ENCODE measurements at regions not wholly inside any gene's neighbourhood (a gene's known extent, or its start where the extent isn't known, plus 50 kb on each side); places are given as distances from the start of the nearest gene placed in this dataset.

GRCh38 chr9:31807574-31808256 lies 576.7 kb upstream of the ACO1 start:
- Histone ChIP-seq H3K36me3 (ENCODE audit: control insufficient read depth, insufficient read depth, low read length) (no peaks in the 10 kb centered on the region), H3K9me3 (ENCODE audit: control insufficient read depth, low read length) (no peaks in the 10 kb centered on the region), H3K4me1 (ENCODE audit: control insufficient read depth, insufficient read depth, low read length) (no peaks in the 10 kb centered on the region), H3K4me3 (ENCODE audit: insufficient read depth, low read depth, low read length) (no peak overlapping the region), H3K27me3 (ENCODE audit: control insufficient read depth, insufficient read depth, low read length, poor library complexity, severe bottlenecking) (no peaks in the 10 kb centered on the region), H3K27ac (ENCODE audit: insufficient read depth, low read depth, low read length, poor library complexity, severe bottlenecking) (no peak overlapping the region)
- WGBS, 2 experiments, result 82 to 87% methylated on average over 17 of the region's 17 CpGs

DNA sequence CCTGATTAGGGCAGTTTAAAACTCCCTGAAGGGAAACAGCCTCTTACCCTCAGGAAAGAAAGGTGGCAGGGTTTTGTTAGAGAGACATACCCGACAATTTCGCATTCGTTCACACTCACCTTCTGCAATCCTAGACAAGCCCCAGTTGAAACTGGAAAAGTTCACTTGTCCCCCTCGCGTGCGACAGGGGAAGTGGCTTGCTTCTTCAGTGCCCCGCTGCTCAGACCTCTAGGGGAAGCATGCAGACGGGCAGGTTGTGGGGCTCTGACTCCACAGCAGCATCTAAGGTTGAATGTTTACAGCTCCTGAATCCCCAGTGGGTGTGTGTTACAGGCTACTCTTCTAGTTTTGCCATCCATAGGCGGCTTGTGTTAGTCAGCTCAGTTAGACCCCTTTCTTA lies 575.7 kb upstream of the ACO1 start:
- Histone ChIP-seq H3K4me3 (ENCODE audit: insufficient read depth, low read depth, low read length) (no peak overlapping the region), H3K27ac (ENCODE audit: insufficient read depth, low read depth, low read length, poor library complexity, severe bottlenecking) (no peak overlapping the region), H3K9me3 (ENCODE audit: control insufficient read depth, low read length) (no peaks in the 10 kb centered on the region), H3K27me3 (ENCODE audit: control insufficient read depth, insufficient read depth, low read length, poor library complexity, severe bottlenecking) (no peaks in the 10 kb centered on the region), H3K4me1 (ENCODE audit: control insufficient read depth, insufficient read depth, low read length) (no peaks in the 10 kb centered on the region), H3K36me3 (ENCODE audit: control insufficient read depth, insufficient read depth, low read length) (no peaks in the 10 kb centered on the region)
- WGBS, 2 experiments, result 93 to 94% methylated on average over 9 of the region's 9 CpGs

- WGBS, 2 experiments, result 93 to 95% methylated on average over 4 of the region's 4 CpGs
- Histone ChIP-seq H3K27ac (ENCODE audit: insufficient read depth, low read depth, low read length, poor library complexity, severe bottlenecking) (no peak overlapping the region), H3K4me3 (ENCODE audit: insufficient read depth, low read depth, low read length) (no peak overlapping the region), H3K36me3 (ENCODE audit: control insufficient read depth, insufficient read depth, low read length) (no peaks in the 10 kb centered on the region), H3K27me3 (ENCODE audit: control insufficient read depth, insufficient read depth, low read length, poor library complexity, severe bottlenecking) (no peaks in the 10 kb centered on the region), H3K9me3 (ENCODE audit: control insufficient read depth, low read length) (no peaks in the 10 kb centered on the region), H3K4me1 (ENCODE audit: control insufficient read depth, insufficient read depth, low read length) (no peaks in the 10 kb centered on the region)
These were observed 564.0 kb upstream of the ACO1 start for GRCh38 chr9:31820426-31820825.

- Histone ChIP-seq H3K4me3 (ENCODE audit: insufficient read depth, low read depth, low read length) (no peak overlapping the region), H3K27ac (ENCODE audit: insufficient read depth, low read depth, low read length, poor library complexity, severe bottlenecking) (no peak overlapping the region), H3K4me1 (ENCODE audit: control insufficient read depth, insufficient read depth, low read length) (no peaks in the 10 kb centered on the region), H3K27me3 (ENCODE audit: control insufficient read depth, insufficient read depth, low read length, poor library complexity, severe bottlenecking) (no peaks in the 10 kb centered on the region), H3K36me3 (ENCODE audit: control insufficient read depth, insufficient read depth, low read length) (no peaks in the 10 kb centered on the region), H3K9me3 (ENCODE audit: control insufficient read depth, low read length) (no peaks in the 10 kb centered on the region)
- 82 to 83% methylated on average over 5 to 6 of the region's 6 CpGs for WGBS, 2 experiments
These were observed 562.9 kb upstream of the ACO1 start for GRCh38 chr9:31821583-31821982.

DNA sequence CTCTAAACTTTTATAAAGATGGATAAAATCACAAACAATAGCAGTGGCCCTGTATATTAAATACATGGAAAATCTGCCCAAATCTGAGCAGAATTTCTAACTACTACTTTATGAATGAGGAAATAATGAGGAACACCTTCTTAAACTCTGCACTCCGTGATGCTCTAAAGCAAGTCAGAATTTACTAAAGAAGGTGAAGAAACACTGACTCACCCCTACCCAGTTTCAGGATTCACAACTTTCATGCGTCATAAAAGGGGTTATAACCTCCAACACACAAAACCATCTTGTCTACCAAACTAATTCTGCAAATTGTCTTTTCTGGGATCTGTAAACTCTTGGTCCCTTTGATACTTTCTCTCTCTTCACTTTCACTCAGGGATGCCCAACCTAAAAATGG lies 561.1 kb upstream of the ACO1 start:
- 59 to 71% methylated on average over 2 of the region's 2 CpGs for WGBS, 2 experiments
- no peak overlapping the region for H3K4me3 ChIP-seq (ENCODE audit: insufficient read depth, low read depth, low read length)
- no peak overlapping the region for H3K27ac ChIP-seq (ENCODE audit: insufficient read depth, low read depth, low read length, poor library complexity, severe bottlenecking)
- H3K27me3 ChIP-seq (ENCODE audit: control insufficient read depth, insufficient read depth, low read length, poor library complexity, severe bottlenecking), result no peaks in the 10 kb centered on the region
- H3K36me3 ChIP-seq (ENCODE audit: control insufficient read depth, insufficient read depth, low read length), result no peaks in the 10 kb centered on the region
- no peaks in the 10 kb centered on the region for H3K9me3 ChIP-seq (ENCODE audit: control insufficient read depth, low read length)
- H3K4me1 ChIP-seq (ENCODE audit: control insufficient read depth, insufficient read depth, low read length), result no peaks in the 10 kb centered on the region

GRCh38 chr9:31824860-31825259 lies 559.6 kb upstream of the ACO1 start:
- Histone ChIP-seq H3K4me1 (ENCODE audit: control insufficient read depth, insufficient read depth, low read length) (no peaks in the 10 kb centered on the region), H3K27ac (ENCODE audit: insufficient read depth, low read depth, low read length, poor library complexity, severe bottlenecking) (no peak overlapping the region), H3K36me3 (ENCODE audit: control insufficient read depth, insufficient read depth, low read length) (no peaks in the 10 kb centered on the region), H3K4me3 (ENCODE audit: insufficient read depth, low read depth, low read length) (no peak overlapping the region), H3K9me3 (ENCODE audit: control insufficient read depth, low read length) (no peaks in the 10 kb centered on the region), H3K27me3 (ENCODE audit: control insufficient read depth, insufficient read depth, low read length, poor library complexity, severe bottlenecking) (no peaks in the 10 kb centered on the region)
- WGBS, 2 experiments, result 95% methylated on average over 2 of the region's 2 CpGs

DNA sequence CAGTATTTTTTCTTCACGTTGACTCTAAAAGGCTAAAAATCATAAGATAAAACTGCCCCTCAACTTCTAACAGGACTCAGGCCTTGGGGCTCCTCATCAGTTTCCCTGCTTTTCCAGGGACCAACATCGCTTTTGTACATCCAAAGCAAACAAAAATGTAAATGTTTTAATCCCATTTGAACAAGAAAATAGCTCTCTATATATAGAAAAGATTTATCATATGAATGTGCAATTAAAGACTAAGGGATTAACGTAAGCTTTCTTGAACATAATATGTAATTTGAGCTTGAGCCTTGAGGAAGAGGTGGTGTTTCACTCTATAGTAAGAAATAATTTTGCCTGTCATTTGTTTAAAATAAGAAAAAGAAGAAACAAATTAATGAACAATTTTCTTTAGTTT lies 547.2 kb upstream of the ACO1 start:
- WGBS, 2 experiments, result 84 to 89% methylated on average over 1 to 2 of the region's 3 CpGs
- no peaks in the 10 kb centered on the region for H3K9me3 ChIP-seq (ENCODE audit: control insufficient read depth, low read length)
- no peak overlapping the region for H3K27ac ChIP-seq (ENCODE audit: insufficient read depth, low read depth, low read length, poor library complexity, severe bottlenecking)
- no peak overlapping the region for H3K4me3 ChIP-seq (ENCODE audit: insufficient read depth, low read depth, low read length)
- H3K36me3 ChIP-seq (ENCODE audit: control insufficient read depth, insufficient read depth, low read length), result no peaks in the 10 kb centered on the region
- H3K27me3 ChIP-seq (ENCODE audit: control insufficient read depth, insufficient read depth, low read length, poor library complexity, severe bottlenecking), result no peaks in the 10 kb centered on the region
- no peaks in the 10 kb centered on the region for H3K4me1 ChIP-seq (ENCODE audit: control insufficient read depth, insufficient read depth, low read length)

GRCh38 chr9:31839273-31839672 lies 545.2 kb upstream of the ACO1 start:
- Histone ChIP-seq H3K27me3 (ENCODE audit: control insufficient read depth, insufficient read depth, low read length, poor library complexity, severe bottlenecking) (no peaks in the 10 kb centered on the region), H3K36me3 (ENCODE audit: control insufficient read depth, insufficient read depth, low read length) (no peaks in the 10 kb centered on the region), H3K27ac (ENCODE audit: insufficient read depth, low read depth, low read length, poor library complexity, severe bottlenecking) (no peak overlapping the region), H3K4me1 (ENCODE audit: control insufficient read depth, insufficient read depth, low read length) (no peaks in the 10 kb centered on the region), H3K9me3 (ENCODE audit: control insufficient read depth, low read length) (no peaks in the 10 kb centered on the region), H3K4me3 (ENCODE audit: insufficient read depth, low read depth, low read length) (no peak overlapping the region)
- 81 to 87% methylated on average over 1 of the region's 1 CpG for WGBS, 2 experiments

- Histone ChIP-seq H3K9me3 (ENCODE audit: control insufficient read depth, low read length) (no peaks in the 10 kb centered on the region), H3K27ac (ENCODE audit: insufficient read depth, low read depth, low read length, poor library complexity, severe bottlenecking) (no peak overlapping the region), H3K4me3 (ENCODE audit: insufficient read depth, low read depth, low read length) (no peak overlapping the region), H3K27me3 (ENCODE audit: control insufficient read depth, insufficient read depth, low read length, poor library complexity, severe bottlenecking) (no peaks in the 10 kb centered on the region), H3K4me1 (ENCODE audit: control insufficient read depth, insufficient read depth, low read length) (no peaks in the 10 kb centered on the region), H3K36me3 (ENCODE audit: control insufficient read depth, insufficient read depth, low read length) (no peaks in the 10 kb centered on the region)
- WGBS, 2 experiments, result 92 to 93% methylated on average over 2 to 3 of the region's 4 CpGs
These were observed 543.7 kb upstream of the ACO1 start for GRCh38 chr9:31840702-31841101.

GRCh38 chr9:31847963-31848362 lies 536.5 kb upstream of the ACO1 start:
- 100% methylated on average over 1 of the region's 1 CpG for WGBS, 2 experiments
- Histone ChIP-seq H3K9me3 (ENCODE audit: control insufficient read depth, low read length) (no peaks in the 10 kb centered on the region), H3K36me3 (ENCODE audit: control insufficient read depth, insufficient read depth, low read length) (no peaks in the 10 kb centered on the region), H3K4me3 (ENCODE audit: insufficient read depth, low read depth, low read length) (no peak overlapping the region), H3K27ac (ENCODE audit: insufficient read depth, low read depth, low read length, poor library complexity, severe bottlenecking) (no peak overlapping the region), H3K27me3 (ENCODE audit: control insufficient read depth, insufficient read depth, low read length, poor library complexity, severe bottlenecking) (no peaks in the 10 kb centered on the region), H3K4me1 (ENCODE audit: control insufficient read depth, insufficient read depth, low read length) (no peaks in the 10 kb centered on the region)

Measured in ectodermal cell (in vitro differentiated cells).